NT2/D1 (cell line): ENCODE measurements at regions not wholly inside any gene's neighbourhood (a gene's known extent, or its start where the extent isn't known, plus 50 kb on each side); places are given as distances from the start of the nearest gene placed in this dataset.

Experiments used
- DNase-seq: peaks from one replicate; pipeline ENCODE4 v3.0.0-alpha.2; 2011; ENCODE audit warnings: low read depth, low spot score
- H3K27me3 ChIP-seq: 2 replicates; pipeline ENCODE4 v1.6.0; 2011; ENCODE audit warnings: mild to moderate bottlenecking; ENCODE audit not compliant: insufficient read length, insufficient read depth
- H3K36me3 ChIP-seq: 2 replicates; pipeline ENCODE4 v1.6.1; 2011; ENCODE audit warnings: mild to moderate bottlenecking, low read length, mixed read lengths; ENCODE audit not compliant: insufficient read depth, insufficient read length
- H3K4me1 ChIP-seq: 2 replicates; pipeline ENCODE4 v1.5.1; 2011; ENCODE audit not compliant: insufficient read depth, insufficient read length
- H3K4me3 ChIP-seq: 2 replicates; pipeline ENCODE4 v1.5.1; 2011; ENCODE audit warnings: low read depth; ENCODE audit not compliant: insufficient read length
- H3K9ac ChIP-seq: 2 replicates; pipeline ENCODE4 v1.6.0; 2011; ENCODE audit warnings: low read depth; ENCODE audit not compliant: insufficient read length
- H3K9me3 ChIP-seq: 2 replicates; pipeline ENCODE4 v1.5.1; 2011; ENCODE audit warnings: mild to moderate bottlenecking, low read length; ENCODE audit not compliant: insufficient read depth
- SUZ12 ChIP-seq: IDR thresholded peaks from 2 replicates; pipeline ENCODE4 v1.6.1; 2011; ENCODE audit not compliant: insufficient read length, insufficient read depth; ENCODE audit errors: extremely low read depth
- YY1 ChIP-seq: IDR thresholded peaks from 2 replicates; pipeline ENCODE4 v1.6.1; 2011; ENCODE audit not compliant: insufficient read length, insufficient read depth
- ZNF274 ChIP-seq: IDR thresholded peaks from 2 replicates; pipeline ENCODE4 v1.6.1; 2011; ENCODE audit warnings: mild to moderate bottlenecking, low read depth, low read length

- DNase-seq = no peak
- Histone ChIP-seq H3K9ac (no peak overlapping the region), H3K4me1 (no peaks in the 10 kb centered on the region), H3K9me3 (no peaks in the 10 kb centered on the region; the same call in 1 of the 2 replicates), H3K36me3 (no peaks in the 10 kb centered on the region), H3K27me3 (no peaks in the 10 kb centered on the region), H3K4me3 (no peak overlapping the region)
- TF ChIP-seq SUZ12 (no peak), ZNF274 (no peak), YY1 (no peak)
Measured at GRCh38 chr21:15495965-15496364, 233.8 kb upstream of the USP25 start.

GRCh38 chr21:15496911-15497310 lies 232.9 kb upstream of the USP25 start:
- no peaks in the 10 kb centered on the region for H3K36me3 ChIP-seq
- H3K9me3 ChIP-seq = no peaks in the 10 kb centered on the region; the same call in 1 of the 2 replicates
- no peak overlapping the region for H3K4me3 ChIP-seq
- no peaks in the 10 kb centered on the region for H3K27me3 ChIP-seq
- TF ChIP-seq ZNF274 (no peak), SUZ12 (no peak), YY1 (no peak)
- no peak overlapping the region for H3K9ac ChIP-seq
- H3K4me1 ChIP-seq = no peaks in the 10 kb centered on the region
- no peak for DNase-seq

GRCh38 chr21:15498455-15498854 lies 231.3 kb upstream of the USP25 start:
- H3K36me3 ChIP-seq = no peaks in the 10 kb centered on the region
- H3K27me3 ChIP-seq = no peaks in the 10 kb centered on the region
- no peaks in the 10 kb centered on the region for H3K4me1 ChIP-seq
- DNase-seq = no peak
- H3K4me3 ChIP-seq = no peak overlapping the region
- TF ChIP-seq ZNF274 (no peak), YY1 (no peak), SUZ12 (no peak)
- no peak overlapping the region for H3K9ac ChIP-seq
- H3K9me3 ChIP-seq = no peaks in the 10 kb centered on the region; the same call in 1 of the 2 replicates

- no peak for DNase-seq
- H3K4me1 ChIP-seq = no peaks in the 10 kb centered on the region
- no peaks in the 10 kb centered on the region for H3K9me3 ChIP-seq
- no peak overlapping the region for H3K9ac ChIP-seq
- H3K4me3 ChIP-seq = no peak overlapping the region
- no peak for TF ChIP-seq ZNF274
- no peak for TF ChIP-seq YY1
- TF ChIP-seq SUZ12 = no peak
- no peaks in the 10 kb centered on the region for H3K27me3 ChIP-seq
- no peaks in the 10 kb centered on the region for H3K36me3 ChIP-seq
Measured at GRCh38 chr21:15506086-15506485, 223.7 kb upstream of the USP25 start.

- TF ChIP-seq ZNF274 = no peak
- TF ChIP-seq YY1 = no peak
- TF ChIP-seq SUZ12 = no peak
Measured at GRCh38 chr21:15508554-15508953, 221.2 kb upstream of the USP25 start.

GRCh38 chr21:15514073-15514946 lies 215.5 kb upstream of the USP25 start:
- no peak overlapping the region for H3K9ac ChIP-seq
- H3K27me3 ChIP-seq = no peaks in the 10 kb centered on the region
- TF ChIP-seq ZNF274 (no peak), SUZ12 (no peak), YY1 (no peak)
- H3K4me1 ChIP-seq = no peaks in the 10 kb centered on the region
- no peak overlapping the region for H3K4me3 ChIP-seq
- H3K36me3 ChIP-seq = no peaks in the 10 kb centered on the region
- 0 out of 2 replicates have a peak, but pooled peaks cover 8% of the 10 kb centered on the region for H3K9me3 ChIP-seq
- no peak for DNase-seq

More at GRCh38 chr21:15508554-15508953, 221.2 kb upstream of the USP25 start:
- Histone ChIP-seq H3K27me3 (no peaks in the 10 kb centered on the region), H3K36me3 (no peaks in the 10 kb centered on the region), H3K9ac (no peak overlapping the region), H3K4me3 (no peak overlapping the region), H3K4me1 (no peaks in the 10 kb centered on the region), H3K9me3 (no peaks in the 10 kb centered on the region)
- DNase-seq = no peak

- Histone ChIP-seq H3K36me3 (no peaks in the 10 kb centered on the region), H3K9me3 (0 out of 2 replicates have a peak, but pooled peaks cover 8% of the 10 kb centered on the region), H3K27me3 (no peaks in the 10 kb centered on the region), H3K9ac (no peak overlapping the region), H3K4me1 (no peaks in the 10 kb centered on the region), H3K4me3 (no peak overlapping the region)
- no peak for DNase-seq
- TF ChIP-seq YY1 (no peak), ZNF274 (no peak), SUZ12 (no peak)
Measured at GRCh38 chr21:15515908-15516307, 213.9 kb upstream of the USP25 start.
